GM06990 (cell line): ENCODE measurements at regions not wholly inside any gene's neighbourhood (a gene's known extent, or its start where the extent isn't known, plus 50 kb on each side); places are given as distances from the start of the nearest gene placed in this dataset.

ENCODE experiments used
- DNase-seq: peaks from one replicate; pipeline ENCODE4 v3.0.0-alpha.2; 2011; ENCODE audit not compliant: insufficient read length; ENCODE audit errors: extremely low read depth
- H3K27me3 ChIP-seq: replicated peaks from 2 replicates; pipeline ENCODE4 v1.6.0; 2011; ENCODE audit warnings: low read length; ENCODE audit not compliant: control insufficient read depth, insufficient read depth
- H3K36me3 ChIP-seq: 2 replicates; pipeline ENCODE4 v1.5.1; 2011; ENCODE audit warnings: low read length; ENCODE audit not compliant: control insufficient read depth, insufficient read depth
- H3K4me3 ChIP-seq: replicated peaks from 2 replicates; pipeline ENCODE4 v1.5.1; 2011; ENCODE audit warnings: low read depth, mild to moderate bottlenecking, control low read depth, low read length
- TF ChIP-seq, protein P1 (sequence below): IDR thresholded peaks from 2 replicates; pipeline ENCODE4 v1.5.1; 2011; ENCODE audit warnings: low read length, control low read depth, mild to moderate bottlenecking, inconsistent platforms; ENCODE audit not compliant: insufficient read depth, poor library complexity, severe bottlenecking

DNA sequence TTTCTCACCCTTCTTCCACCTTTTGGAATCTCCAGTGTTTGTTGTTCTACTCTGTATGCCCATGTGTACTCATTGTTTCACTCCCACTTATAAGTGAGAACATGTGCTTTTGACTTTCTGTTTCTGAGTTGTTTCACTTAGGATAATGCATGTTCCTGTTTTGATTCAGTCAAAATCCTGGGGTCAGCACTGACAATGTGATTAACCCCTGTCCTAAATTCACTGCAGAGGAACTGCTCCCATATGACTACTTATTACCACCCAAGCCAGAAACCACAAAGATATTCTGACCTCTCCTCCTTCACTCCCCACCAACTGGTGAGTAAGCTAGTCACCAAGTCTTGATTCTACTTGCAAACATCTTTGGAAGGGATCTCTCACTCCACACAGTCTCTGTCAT, 251.4 kb upstream of the TCF4 start:
- H3K36me3 ChIP-seq, result no peaks in the 10 kb centered on the region
- no peaks in the 10 kb centered on the region for H3K27me3 ChIP-seq
- H3K4me3 ChIP-seq, result no peak overlapping the region
- TF ChIP-seq, protein P1, sequence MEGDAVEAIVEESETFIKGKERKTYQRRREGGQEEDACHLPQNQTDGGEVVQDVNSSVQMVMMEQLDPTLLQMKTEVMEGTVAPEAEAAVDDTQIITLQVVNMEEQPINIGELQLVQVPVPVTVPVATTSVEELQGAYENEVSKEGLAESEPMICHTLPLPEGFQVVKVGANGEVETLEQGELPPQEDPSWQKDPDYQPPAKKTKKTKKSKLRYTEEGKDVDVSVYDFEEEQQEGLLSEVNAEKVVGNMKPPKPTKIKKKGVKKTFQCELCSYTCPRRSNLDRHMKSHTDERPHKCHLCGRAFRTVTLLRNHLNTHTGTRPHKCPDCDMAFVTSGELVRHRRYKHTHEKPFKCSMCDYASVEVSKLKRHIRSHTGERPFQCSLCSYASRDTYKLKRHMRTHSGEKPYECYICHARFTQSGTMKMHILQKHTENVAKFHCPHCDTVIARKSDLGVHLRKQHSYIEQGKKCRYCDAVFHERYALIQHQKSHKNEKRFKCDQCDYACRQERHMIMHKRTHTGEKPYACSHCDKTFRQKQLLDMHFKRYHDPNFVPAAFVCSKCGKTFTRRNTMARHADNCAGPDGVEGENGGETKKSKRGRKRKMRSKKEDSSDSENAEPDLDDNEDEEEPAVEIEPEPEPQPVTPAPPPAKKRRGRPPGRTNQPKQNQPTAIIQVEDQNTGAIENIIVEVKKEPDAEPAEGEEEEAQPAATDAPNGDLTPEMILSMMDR, result no peak
- DNase-seq, result no peak

DNA sequence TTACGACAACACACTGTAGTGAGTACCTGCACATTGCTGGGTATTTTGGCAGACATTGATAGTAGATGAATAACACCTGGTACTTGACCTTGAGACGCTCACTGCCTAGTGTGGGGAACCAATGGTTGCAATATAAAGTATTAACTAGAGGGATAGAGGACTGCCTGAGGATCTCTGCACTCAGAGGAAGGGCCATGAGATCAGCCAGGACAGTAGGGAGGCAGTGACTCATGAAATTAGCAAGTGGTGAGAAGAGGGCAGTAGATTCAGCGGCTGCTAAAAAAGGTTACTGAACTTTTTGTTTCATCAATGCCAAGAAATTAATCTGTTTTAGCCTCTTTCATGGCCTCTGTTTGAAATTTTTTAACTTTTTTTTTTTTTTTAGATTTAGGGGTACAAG, 250.8 kb upstream of the TCF4 start:
- no peaks in the 10 kb centered on the region for H3K36me3 ChIP-seq
- H3K4me3 ChIP-seq, result no peak overlapping the region
- TF ChIP-seq, protein P1, result no peak
- no peak for DNase-seq
- no peaks in the 10 kb centered on the region for H3K27me3 ChIP-seq

DNA sequence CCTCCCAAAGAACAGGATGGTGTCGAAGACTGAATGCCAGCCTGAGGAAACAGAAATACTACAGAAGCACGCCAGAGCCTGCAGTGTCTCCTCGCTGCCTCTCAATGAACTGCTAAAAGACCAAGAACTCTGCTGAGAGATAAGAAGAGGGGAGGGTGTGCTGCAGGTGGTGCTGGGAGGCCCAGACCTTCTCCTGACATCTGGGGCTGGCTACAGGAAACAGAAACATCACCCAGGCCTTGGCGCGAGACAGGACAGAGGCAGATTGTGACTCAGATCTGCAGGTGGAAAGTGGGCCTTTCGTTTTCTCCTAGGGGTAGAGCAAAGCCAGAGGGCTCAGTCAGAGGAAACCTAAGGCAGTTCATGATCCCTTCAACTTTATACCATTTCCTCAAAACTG, 250.3 kb upstream of the TCF4 start:
- Histone ChIP-seq H3K27me3 (no peaks in the 10 kb centered on the region), H3K4me3 (no peak overlapping the region), H3K36me3 (no peaks in the 10 kb centered on the region)
- TF ChIP-seq, protein P1, result no peak
- DNase-seq, result no peak

DNA sequence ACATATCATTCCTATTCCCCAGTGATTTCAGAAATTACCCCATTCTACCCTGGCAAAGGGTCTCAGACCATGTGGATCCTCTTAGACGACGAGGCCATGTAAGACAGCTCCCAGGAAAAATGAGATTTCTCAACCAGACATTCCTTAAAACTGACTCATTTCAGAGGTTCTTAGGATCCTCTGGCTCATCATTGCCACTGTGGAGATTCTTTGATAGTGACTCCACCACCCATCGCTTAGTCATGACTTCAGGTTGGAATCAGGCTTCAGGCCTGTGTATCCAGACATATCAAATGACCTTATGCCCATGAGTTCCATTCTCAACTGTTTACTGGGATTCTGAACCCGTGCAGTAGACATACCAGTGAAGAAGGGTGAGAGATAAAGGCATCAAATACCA, 245.6 kb upstream of the TCF4 start:
- H3K27me3 ChIP-seq, result no peaks in the 10 kb centered on the region
- H3K36me3 ChIP-seq, result no peaks in the 10 kb centered on the region
- TF ChIP-seq, protein P1, result no peak
- no peak overlapping the region for H3K4me3 ChIP-seq
- DNase-seq, result no peak

DNA sequence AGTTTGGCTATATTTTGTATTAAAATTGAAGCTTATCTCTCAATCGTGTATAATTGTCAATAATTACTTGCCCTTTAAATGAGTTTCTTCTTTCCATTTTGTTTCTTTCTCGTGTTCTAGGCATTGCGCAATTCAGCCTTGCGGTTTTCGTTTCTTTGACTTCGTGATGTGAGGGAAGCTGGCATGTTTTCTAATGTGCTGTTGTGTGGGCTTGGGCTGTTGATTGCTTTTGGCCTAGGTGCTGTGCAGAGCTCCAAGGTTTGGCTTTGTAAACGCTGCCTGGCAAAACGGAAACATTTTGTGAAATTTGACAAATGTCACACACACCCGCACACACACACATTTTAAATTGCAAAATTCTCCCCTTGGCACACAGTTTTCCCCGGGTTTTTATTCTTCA, 242.6 kb upstream of the TCF4 start:
- H3K27me3 ChIP-seq, result no peaks in the 10 kb centered on the region
- H3K4me3 ChIP-seq, result no peak overlapping the region
- H3K36me3 ChIP-seq, result no peaks in the 10 kb centered on the region
- no peak for DNase-seq
- TF ChIP-seq, protein P1, result no peak

DNA sequence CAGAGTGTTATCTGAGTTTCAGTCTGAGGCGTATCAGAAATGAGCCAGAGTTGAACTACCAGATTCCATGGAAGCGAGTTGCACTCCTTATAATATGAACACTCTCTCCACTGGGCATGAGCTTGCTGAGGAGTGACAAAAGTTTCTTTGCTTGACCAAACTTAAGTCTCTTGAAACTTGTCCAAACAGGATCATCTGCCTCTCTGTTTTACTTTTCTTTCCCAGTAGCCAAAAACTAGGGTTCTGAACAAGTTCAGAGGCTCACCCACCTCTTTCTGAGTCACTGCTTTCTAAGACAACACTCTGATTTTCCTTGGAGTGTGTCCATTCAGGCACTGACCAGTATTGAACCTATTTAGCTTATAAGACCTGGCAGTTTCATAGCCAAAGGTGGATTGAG, 233.2 kb upstream of the TCF4 start:
- no peaks in the 10 kb centered on the region for H3K36me3 ChIP-seq
- H3K27me3 ChIP-seq, result no peaks in the 10 kb centered on the region
- no peak overlapping the region for H3K4me3 ChIP-seq
- TF ChIP-seq, protein P1, result no peak
- DNase-seq, result no peak
